Activated naive CD8-positive, alpha-beta T cell treated with anti-CD3 and anti-CD28 coated beads, Interleukin-2, amount 10 ng/mL, durations not matched to agents 7 days and 5 days (primary cell): ENCODE measurements at regions not wholly inside any gene's neighbourhood (a gene's known extent, or its start where the extent isn't known, plus 50 kb on each side); places are given as distances from the start of the nearest gene placed in this dataset.

Source experiments
- ATAC-seq: fragments of 150-1000 bp; cut with Tn5 transposase; one replicate; pipeline ENCODE4 v1.10.0; 2021; ENCODE audit warnings: low read depth, moderate library complexity
- POLR2A ChIA-PET: fragments of 350-600 bp; sonication (Branson Sonifier 250); formaldehyde crosslinking; loops from one replicate; lab custom pipeline; 2021; ENCODE audit warnings: antibody characterized with exemption; lab: Charles Lee
- DNase-seq: peaks from one replicate; pipeline ENCODE4 v3.0.0; 2021
- H3K27ac Mint-ChIP-seq: one replicate; pipeline ENCODE4 v1.8.0; 2022; ENCODE audit warnings: mild to moderate bottlenecking, mixed read lengths
- H3K27me3 Mint-ChIP-seq: one replicate; pipeline ENCODE4 v1.8.0; 2022; ENCODE audit warnings: mild to moderate bottlenecking, moderate library complexity, mixed read lengths
- H3K36me3 Mint-ChIP-seq: one replicate; pipeline ENCODE4 v1.8.0; 2021; ENCODE audit warnings: mild to moderate bottlenecking, mixed read lengths
- H3K4me1 Mint-ChIP-seq: one replicate; pipeline ENCODE4 v1.8.0; 2021; ENCODE audit warnings: mixed read lengths
- H3K4me3 Mint-ChIP-seq: one replicate; pipeline ENCODE4 v1.8.0; 2022; ENCODE audit warnings: mild to moderate bottlenecking, moderate library complexity, mixed read lengths
- H3K9me3 Mint-ChIP-seq: one replicate; pipeline ENCODE4 v1.8.0; 2021; ENCODE audit warnings: mixed read lengths

DNA sequence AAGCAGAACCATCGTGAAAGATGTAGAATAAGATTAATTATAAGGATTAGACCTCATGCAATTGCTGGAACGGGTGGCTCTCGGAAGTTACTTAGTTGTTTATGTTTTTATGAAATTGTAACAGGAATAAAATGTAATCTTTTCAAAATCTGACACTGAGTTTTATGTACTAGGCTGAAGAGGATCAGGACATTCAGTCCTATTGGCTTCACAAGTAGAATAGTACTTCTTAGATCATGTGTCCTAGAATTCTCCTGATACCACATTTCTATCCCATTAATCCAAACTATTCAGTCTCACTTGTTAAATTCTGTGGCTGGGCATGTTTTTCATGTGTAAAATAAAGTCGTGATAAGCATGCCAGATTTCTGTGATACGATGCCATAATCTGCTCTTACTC lies 423.5 kb upstream of the OR4E1 start:
- H3K36me3 Mint-ChIP-seq = no peaks in the 10 kb centered on the region
- peak overlapping the region; percentile 94 for H3K27ac Mint-ChIP-seq
- POLR2A ChIA-PET = interaction anchor here (0.6 to 1.7 kb wide), 3 partner anchors 11 to 459 kb away, joined by 4 to 8 read pairs (median 4); no protein-coding TSS in a partner anchor
- ATAC-seq = no peak
- H3K27me3 Mint-ChIP-seq = no peaks in the 10 kb centered on the region
- no peaks in the 10 kb centered on the region for H3K9me3 Mint-ChIP-seq
- no peak for DNase-seq
- H3K4me1 Mint-ChIP-seq = peaks cover 23% of the 10 kb centered on the region
- peak overlapping the region; percentile 84 for H3K4me3 Mint-ChIP-seq

GRCh38 chr14:22096514-22096895 lies 422.9 kb upstream of the OR4E1 start:
- DNase-seq (no peak), ATAC-seq (peak; percentile 71)
- H3K27me3 Mint-ChIP-seq = no peaks in the 10 kb centered on the region
- peak overlapping the region; percentile 84 for H3K4me3 Mint-ChIP-seq
- POLR2A ChIA-PET = interaction anchor here (0.6 to 1.6 kb wide), 3 partner anchors 11 to 460 kb away, joined by 3 to 4 read pairs (median 4); no protein-coding TSS in a partner anchor
- no peaks in the 10 kb centered on the region for H3K9me3 Mint-ChIP-seq
- H3K4me1 Mint-ChIP-seq = peaks cover 23% of the 10 kb centered on the region
- no peaks in the 10 kb centered on the region for H3K36me3 Mint-ChIP-seq
- peak overlapping the region; percentile 94 for H3K27ac Mint-ChIP-seq

DNA sequence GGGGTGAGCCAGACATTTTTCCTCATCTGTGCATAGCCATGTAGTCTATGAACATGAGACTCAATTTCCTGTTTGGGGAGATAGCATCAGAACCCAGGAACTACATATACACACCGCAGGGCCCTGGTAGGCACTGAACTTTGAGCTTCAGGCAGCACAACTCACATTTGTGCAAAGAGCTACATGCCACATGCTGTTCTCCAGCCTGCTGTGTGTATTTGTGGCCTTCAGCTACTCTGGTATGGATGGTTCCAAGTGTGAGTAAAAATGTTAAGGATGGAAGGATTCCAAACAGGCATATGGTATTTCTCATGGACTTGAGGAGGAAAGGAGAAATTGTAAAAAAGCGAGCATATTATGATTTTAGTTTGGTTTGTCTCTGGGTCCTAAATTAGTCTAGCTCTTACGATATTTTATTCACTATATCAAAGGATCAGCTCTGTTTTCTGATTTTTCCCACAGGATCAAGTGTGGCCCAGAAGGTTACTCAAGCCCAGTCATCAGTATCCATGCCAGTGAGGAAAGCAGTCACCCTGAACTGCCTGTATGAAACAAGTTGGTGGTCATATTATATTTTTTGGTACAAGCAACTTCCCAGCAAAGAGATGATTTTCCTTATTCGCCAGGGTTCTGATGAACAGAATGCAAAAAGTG lies 422.4 kb upstream of the OR4E1 start:
- H3K36me3 Mint-ChIP-seq = no peaks in the 10 kb centered on the region
- H3K4me3 Mint-ChIP-seq = peak overlapping the region; percentile 84
- no peak for DNase-seq
- peaks cover 23% of the 10 kb centered on the region for H3K4me1 Mint-ChIP-seq
- POLR2A ChIA-PET = interaction anchor here (0.9 kb wide), 2 partner anchors 10 to 13 kb away, joined by 3 to 4 read pairs; no protein-coding TSS in a partner anchor
- peak overlapping the region; percentile 94 for H3K27ac Mint-ChIP-seq
- no peaks in the 10 kb centered on the region for H3K27me3 Mint-ChIP-seq
- no peaks in the 10 kb centered on the region for H3K9me3 Mint-ChIP-seq
- ATAC-seq = peak; percentile 20

- no peaks in the 10 kb centered on the region for H3K36me3 Mint-ChIP-seq
- peaks cover 10% of the 10 kb centered on the region for H3K4me1 Mint-ChIP-seq
- H3K4me3 Mint-ChIP-seq = no peak overlapping the region
- ATAC-seq (no peak), DNase-seq (no peak)
- no peak overlapping the region for H3K27ac Mint-ChIP-seq
- H3K9me3 Mint-ChIP-seq = no peaks in the 10 kb centered on the region
- POLR2A ChIA-PET = no interaction called here
- no peaks in the 10 kb centered on the region for H3K27me3 Mint-ChIP-seq
These were observed 416.3 kb upstream of the OR4E1 start for GRCh38 chr14:22089940-22090339.

DNA sequence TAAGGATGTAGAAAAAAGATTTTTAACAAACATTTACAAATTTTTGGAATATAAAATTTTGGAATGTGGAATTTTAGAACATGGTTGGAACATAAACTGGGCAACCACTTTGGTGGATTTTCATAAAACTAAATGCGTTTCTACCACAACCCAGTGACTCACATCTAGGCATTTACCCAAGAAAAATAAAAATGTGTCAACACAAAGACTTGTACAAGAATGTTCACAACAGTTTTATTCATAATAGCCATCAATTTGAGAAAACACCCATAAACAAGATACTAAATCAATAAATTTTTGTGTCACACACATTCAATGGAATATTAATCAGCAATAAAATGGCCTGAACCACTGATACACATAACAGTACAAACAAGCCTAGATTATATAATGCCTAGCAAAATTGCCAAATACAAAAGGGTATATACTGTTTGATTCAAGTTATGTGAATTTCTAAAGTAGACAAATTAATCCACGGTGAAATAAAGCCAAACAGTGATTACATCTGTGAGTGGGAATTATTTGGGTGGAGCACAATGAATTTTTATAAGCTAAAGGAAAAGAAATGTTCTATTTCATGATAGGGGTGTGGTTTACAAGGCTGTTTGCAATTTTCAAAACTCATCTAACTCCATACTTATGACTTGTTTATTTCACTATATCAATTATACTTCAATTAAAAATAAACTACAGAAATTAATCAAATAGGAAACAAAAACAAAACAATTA lies 415.2 kb upstream of the OR4E1 start:
- ATAC-seq (no peak), DNase-seq (no peak)
- POLR2A ChIA-PET = no interaction called here
- Mint-ChIP-seq H3K27me3 (no peaks in the 10 kb centered on the region), H3K4me1 (peaks cover 18% of the 10 kb centered on the region), H3K36me3 (no peaks in the 10 kb centered on the region), H3K9me3 (no peaks in the 10 kb centered on the region), H3K27ac (no peak overlapping the region), H3K4me3 (no peak overlapping the region)

DNA sequence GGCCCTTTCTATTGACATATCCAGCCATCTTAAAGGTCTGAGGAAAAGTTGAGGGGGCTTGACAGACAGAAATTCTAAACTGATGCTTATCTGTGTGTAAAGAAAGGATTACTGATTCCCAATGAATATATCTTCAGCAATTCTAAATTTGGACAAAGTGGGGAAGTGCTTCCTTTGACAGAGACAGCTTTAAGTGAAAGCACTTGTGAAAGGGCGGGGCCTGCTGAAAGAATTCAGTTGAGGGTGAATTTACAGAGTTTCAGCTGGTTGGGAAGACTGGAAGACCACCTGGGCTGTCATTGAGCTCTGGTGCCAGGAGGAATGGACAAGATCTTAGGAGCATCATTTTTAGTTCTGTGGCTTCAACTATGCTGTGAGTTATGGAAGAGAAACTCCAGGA lies 412.5 kb upstream of the OR4E1 start:
- no peak for DNase-seq
- no peaks in the 10 kb centered on the region for H3K9me3 Mint-ChIP-seq
- POLR2A ChIA-PET = interaction anchor here (0.9 to 1.3 kb wide), 3 partner anchors 10 to 446 kb away, joined by 3 read pairs; no protein-coding TSS in a partner anchor
- ATAC-seq = no peak
- H3K36me3 Mint-ChIP-seq = no peaks in the 10 kb centered on the region
- H3K27ac Mint-ChIP-seq = peak overlapping the region; percentile 90
- peak overlapping the region; percentile 88 for H3K4me3 Mint-ChIP-seq
- H3K4me1 Mint-ChIP-seq = peaks cover 22% of the 10 kb centered on the region
- H3K27me3 Mint-ChIP-seq = no peaks in the 10 kb centered on the region

- peak overlapping the region; percentile 64 for H3K4me3 Mint-ChIP-seq
- no peaks in the 10 kb centered on the region for H3K9me3 Mint-ChIP-seq
- H3K36me3 Mint-ChIP-seq = no peaks in the 10 kb centered on the region
- no peaks in the 10 kb centered on the region for H3K27me3 Mint-ChIP-seq
- peak overlapping the region; percentile 80 for H3K27ac Mint-ChIP-seq
- POLR2A ChIA-PET = interaction anchor here (0.7 to 1.0 kb wide), 3 partner anchors 14 to 16 kb away, joined by 3 to 5 read pairs (median 4); no protein-coding TSS in a partner anchor
- ATAC-seq = peak; percentile 36
- H3K4me1 Mint-ChIP-seq = peaks cover 24% of the 10 kb centered on the region
- DNase-seq = no peak
These were observed 411.0 kb upstream of the OR4E1 start for GRCh38 chr14:22084393-22085281.

DNA sequence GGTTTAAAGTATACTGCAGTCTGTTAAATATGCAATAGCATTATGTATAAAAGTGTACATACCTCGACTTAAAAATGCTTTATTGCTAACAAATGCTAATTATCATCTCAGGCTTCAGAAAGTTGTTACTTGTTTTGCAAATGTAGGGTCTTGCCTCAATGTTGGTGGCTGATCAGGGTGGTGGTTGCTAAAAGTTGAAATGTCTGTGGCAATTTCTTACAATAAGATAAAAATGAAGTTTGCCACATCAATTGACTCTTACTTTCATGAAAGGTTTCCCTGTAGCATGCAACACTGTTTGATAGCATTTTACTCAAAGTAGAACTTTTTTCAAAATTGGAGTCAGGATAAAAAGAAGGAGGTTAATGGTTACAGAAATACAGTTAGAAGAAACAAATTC lies 407.7 kb upstream of the OR4E1 start:
- H3K4me3 Mint-ChIP-seq = peak overlapping the region; percentile 56
- peak overlapping the region; percentile 86 for H3K27ac Mint-ChIP-seq
- H3K27me3 Mint-ChIP-seq = no peaks in the 10 kb centered on the region
- no peak for DNase-seq
- ATAC-seq = no peak
- POLR2A ChIA-PET = no interaction called here
- peaks cover 2% of the 10 kb centered on the region for H3K36me3 Mint-ChIP-seq
- H3K4me1 Mint-ChIP-seq = peaks cover 28% of the 10 kb centered on the region
- no peaks in the 10 kb centered on the region for H3K9me3 Mint-ChIP-seq

- peaks cover 22% of the 10 kb centered on the region for H3K4me1 Mint-ChIP-seq
- H3K4me3 Mint-ChIP-seq = no peak overlapping the region
These were observed 406.1 kb upstream of the OR4E1 start for GRCh38 chr14:22079766-22080165.

GRCh38 chr14:22073801-22074200 lies 400.2 kb upstream of the OR4E1 start:
- Mint-ChIP-seq H3K36me3 (peaks cover 6% of the 10 kb centered on the region), H3K27ac (peak overlapping the region; percentile 77), H3K27me3 (no peaks in the 10 kb centered on the region), H3K9me3 (no peaks in the 10 kb centered on the region), H3K4me1 (peaks cover 17% of the 10 kb centered on the region), H3K4me3 (peak overlapping the region; percentile 64)
- DNase-seq (no peak), ATAC-seq (no peak)
- POLR2A ChIA-PET = no interaction called here

More at GRCh38 chr14:22079766-22080165, 406.1 kb upstream of the OR4E1 start:
- ATAC-seq = no peak
- no peak overlapping the region for H3K27ac Mint-ChIP-seq
- H3K36me3 Mint-ChIP-seq = peaks cover 2% of the 10 kb centered on the region
- POLR2A ChIA-PET = no interaction called here
- DNase-seq = no peak
- H3K27me3 Mint-ChIP-seq = no peaks in the 10 kb centered on the region
- no peaks in the 10 kb centered on the region for H3K9me3 Mint-ChIP-seq

GRCh38 chr14:22071006-22071405 lies 397.4 kb upstream of the OR4E1 start:
- H3K9me3 Mint-ChIP-seq = no peaks in the 10 kb centered on the region
- POLR2A ChIA-PET = interaction anchor here (1.0 to 1.7 kb wide), 8 partner anchors 13 to 485 kb away, joined by 3 to 9 read pairs (median 4); no protein-coding TSS in a partner anchor
- no peaks in the 10 kb centered on the region for H3K27me3 Mint-ChIP-seq
- DNase-seq (peak; percentile 65), ATAC-seq (peak; percentile 48)
- H3K36me3 Mint-ChIP-seq = peaks cover 6% of the 10 kb centered on the region
- peak overlapping the region; percentile 95 for H3K4me3 Mint-ChIP-seq
- H3K27ac Mint-ChIP-seq = peak overlapping the region; percentile 97
- peaks cover 18% of the 10 kb centered on the region for H3K4me1 Mint-ChIP-seq

DNA sequence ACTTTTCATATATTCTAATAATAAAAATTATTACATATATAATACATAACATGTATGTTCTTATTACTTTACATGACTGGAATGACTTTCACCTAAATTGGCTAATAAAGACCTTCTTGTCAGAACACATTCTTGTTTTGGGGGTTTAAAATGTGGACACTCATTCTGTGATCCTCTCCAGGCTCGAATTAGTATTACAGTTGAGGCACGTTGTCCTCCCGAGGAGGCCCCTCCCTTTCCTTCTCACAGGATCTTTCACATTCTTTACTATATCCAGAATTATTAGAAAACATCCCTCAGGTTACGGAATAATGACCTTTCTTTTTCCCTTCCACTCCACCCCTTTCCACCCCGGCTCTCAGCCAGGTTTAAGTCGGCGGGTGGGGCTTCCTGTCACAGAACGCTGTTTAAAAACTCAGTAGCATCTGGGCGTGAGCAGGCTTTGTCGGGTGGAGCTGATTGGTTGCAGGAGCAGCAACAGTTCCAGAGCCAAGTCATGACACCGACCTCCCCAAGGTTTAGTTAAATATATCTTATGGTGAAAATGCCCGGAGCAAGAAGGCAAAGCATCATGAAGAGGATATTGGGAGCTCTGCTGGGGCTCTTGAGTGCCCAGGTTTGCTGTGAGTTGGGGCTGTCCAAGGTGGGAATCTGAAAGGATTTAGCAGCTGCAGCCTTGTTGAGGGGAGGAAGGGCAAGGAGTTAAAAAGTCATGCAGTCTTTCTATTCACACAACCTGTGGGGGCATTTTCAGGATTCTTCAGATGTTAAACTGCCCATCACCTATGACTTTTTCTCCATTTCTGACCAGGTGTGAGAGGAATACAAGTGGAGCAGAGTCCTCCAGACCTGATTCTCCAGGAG lies 396.7 kb upstream of the OR4E1 start:
- peaks cover 6% of the 10 kb centered on the region for H3K36me3 Mint-ChIP-seq
- H3K27me3 Mint-ChIP-seq = no peaks in the 10 kb centered on the region
- DNase-seq (peak; percentile 49), ATAC-seq (peak; percentile 86)
- POLR2A ChIA-PET = interaction anchor here (1.0 to 1.7 kb wide), 8 partner anchors 14 to 485 kb away, joined by 3 to 9 read pairs (median 4); no protein-coding TSS in a partner anchor
- H3K4me1 Mint-ChIP-seq = peaks cover 23% of the 10 kb centered on the region
- H3K9me3 Mint-ChIP-seq = no peaks in the 10 kb centered on the region
- peak overlapping the region; percentile 95 for H3K4me3 Mint-ChIP-seq
- H3K27ac Mint-ChIP-seq = peak overlapping the region; percentile 97
